ENCODE measurements at regions not wholly inside any gene's neighbourhood (a gene's known extent, or its start where the extent isn't known, plus 50 kb on each side); places are given as distances from the start of the nearest gene placed in this dataset.

DNA sequence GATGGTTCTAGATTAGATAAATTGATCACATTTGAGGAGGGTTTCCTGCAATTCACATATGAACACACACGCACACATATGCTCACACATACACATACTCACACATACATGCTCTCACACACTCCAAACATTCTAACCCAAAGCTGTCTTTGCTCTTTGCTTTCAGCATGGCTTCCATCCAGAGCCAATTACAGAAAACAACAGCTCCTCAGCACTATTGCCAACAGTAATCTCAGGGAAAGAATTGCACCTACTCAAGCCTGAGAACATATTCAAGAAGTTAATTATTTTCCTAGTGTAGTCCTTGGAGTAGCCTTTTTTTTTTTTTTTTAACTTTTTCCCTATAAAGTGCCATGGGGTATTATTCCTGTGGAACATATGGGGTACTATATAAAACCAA, 246.9 kb upstream of the PARD3B start:
- TF ChIP-seq, protein P1, sequence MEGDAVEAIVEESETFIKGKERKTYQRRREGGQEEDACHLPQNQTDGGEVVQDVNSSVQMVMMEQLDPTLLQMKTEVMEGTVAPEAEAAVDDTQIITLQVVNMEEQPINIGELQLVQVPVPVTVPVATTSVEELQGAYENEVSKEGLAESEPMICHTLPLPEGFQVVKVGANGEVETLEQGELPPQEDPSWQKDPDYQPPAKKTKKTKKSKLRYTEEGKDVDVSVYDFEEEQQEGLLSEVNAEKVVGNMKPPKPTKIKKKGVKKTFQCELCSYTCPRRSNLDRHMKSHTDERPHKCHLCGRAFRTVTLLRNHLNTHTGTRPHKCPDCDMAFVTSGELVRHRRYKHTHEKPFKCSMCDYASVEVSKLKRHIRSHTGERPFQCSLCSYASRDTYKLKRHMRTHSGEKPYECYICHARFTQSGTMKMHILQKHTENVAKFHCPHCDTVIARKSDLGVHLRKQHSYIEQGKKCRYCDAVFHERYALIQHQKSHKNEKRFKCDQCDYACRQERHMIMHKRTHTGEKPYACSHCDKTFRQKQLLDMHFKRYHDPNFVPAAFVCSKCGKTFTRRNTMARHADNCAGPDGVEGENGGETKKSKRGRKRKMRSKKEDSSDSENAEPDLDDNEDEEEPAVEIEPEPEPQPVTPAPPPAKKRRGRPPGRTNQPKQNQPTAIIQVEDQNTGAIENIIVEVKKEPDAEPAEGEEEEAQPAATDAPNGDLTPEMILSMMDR (tag by site-specific recombination; IDR thresholded peaks at IDR 0.05): no peak
- TF ChIP-seq, protein P2, sequence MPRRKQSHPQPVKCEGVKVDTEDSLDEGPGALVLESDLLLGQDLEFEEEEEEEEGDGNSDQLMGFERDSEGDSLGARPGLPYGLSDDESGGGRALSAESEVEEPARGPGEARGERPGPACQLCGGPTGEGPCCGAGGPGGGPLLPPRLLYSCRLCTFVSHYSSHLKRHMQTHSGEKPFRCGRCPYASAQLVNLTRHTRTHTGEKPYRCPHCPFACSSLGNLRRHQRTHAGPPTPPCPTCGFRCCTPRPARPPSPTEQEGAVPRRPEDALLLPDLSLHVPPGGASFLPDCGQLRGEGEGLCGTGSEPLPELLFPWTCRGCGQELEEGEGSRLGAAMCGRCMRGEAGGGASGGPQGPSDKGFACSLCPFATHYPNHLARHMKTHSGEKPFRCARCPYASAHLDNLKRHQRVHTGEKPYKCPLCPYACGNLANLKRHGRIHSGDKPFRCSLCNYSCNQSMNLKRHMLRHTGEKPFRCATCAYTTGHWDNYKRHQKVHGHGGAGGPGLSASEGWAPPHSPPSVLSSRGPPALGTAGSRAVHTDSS (tag by site-specific recombination; IDR thresholded peaks at IDR 0.05): no peak
- TF ChIP-seq SETDB1 (IDR thresholded peaks at IDR 0.05; ENCODE audit: insufficient read length, low read length) (no peak), MEIS1 (CRISPR knock-in tag; IDR thresholded peaks at IDR 0.05; ENCODE audit: borderline replicate concordance) (no peak)

Measured in HEK293 (cell line).